GM18517 (cell line): ENCODE measurements at regions not wholly inside any gene's neighbourhood (a gene's known extent, or its start where the extent isn't known, plus 50 kb on each side); places are given as distances from the start of the nearest gene placed in this dataset.
"Not testable (repeated sequence)": the region's sequence is repeated elsewhere in the genome, so short reads cannot be mapped to it uniquely, and the experiment has no call there.

Source experiments
- ATAC-seq: cut with Tn5 transposase; IDR thresholded peaks from one replicate; pipeline ENCODE4 v1.9.1; 2021; ENCODE audit warnings: mild to moderate bottlenecking, moderate library complexity; ENCODE audit not compliant: unreplicated experiment

DNA sequence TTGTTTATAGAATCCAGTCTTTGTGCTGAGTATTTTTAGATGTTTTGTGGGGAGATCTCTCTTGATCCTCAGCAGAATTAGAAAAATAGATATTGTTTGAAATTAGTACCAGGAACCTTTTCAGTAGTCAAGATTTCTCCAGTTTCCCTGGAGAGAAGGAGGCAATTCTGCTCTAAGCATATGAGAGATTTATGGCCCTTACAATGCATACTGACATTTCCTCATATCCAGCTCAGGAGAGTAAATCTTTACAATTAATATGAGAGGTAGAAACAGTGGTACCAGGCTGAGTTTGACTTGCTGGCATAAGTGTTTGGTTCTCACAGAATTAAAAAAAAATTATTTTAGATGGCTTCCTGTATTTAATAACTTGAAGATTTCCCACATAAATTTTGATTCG lies 239.1 kb upstream of the SGO1 start:
- ATAC-seq = no peak

DNA sequence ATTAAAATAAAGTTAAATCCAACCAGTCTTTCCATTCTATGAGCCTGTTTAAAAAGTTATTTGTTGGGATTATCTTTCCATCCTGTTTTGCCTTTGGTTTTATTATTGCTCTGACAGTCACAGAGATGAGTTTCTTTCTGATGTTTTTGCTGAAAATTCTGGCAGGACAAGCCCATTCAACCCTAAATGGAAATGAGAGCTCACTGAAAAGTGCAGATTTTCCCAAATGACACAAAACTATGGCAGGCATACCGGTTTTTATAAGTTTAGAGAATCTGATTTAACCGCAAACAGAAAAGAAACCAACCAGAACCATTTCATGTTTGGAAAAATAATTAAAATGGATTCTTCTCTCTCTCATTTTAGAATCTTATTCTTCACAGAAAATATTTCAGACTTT lies 238.1 kb upstream of the SGO1 start:
- no peak for ATAC-seq

DNA sequence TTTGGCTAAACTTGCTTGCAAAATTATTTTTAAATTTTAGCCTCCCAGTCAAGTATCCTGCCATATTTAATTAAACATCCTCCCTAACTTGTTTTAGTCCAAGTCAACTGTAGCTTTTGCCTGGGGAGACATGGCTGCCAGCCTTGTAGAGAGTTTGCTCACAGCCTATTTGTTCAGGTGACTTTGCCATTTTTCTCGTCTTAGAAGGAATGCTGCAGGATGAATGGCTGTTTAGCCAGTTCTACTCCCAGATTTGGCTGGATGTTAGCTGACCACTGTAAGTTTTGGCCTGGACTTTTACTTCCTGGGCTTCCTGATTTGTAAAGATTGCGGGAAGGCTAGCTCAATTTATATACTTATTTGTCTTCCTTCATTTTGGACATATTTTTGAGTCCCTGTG lies 236.4 kb upstream of the SGO1 start:
- no peak for ATAC-seq

DNA sequence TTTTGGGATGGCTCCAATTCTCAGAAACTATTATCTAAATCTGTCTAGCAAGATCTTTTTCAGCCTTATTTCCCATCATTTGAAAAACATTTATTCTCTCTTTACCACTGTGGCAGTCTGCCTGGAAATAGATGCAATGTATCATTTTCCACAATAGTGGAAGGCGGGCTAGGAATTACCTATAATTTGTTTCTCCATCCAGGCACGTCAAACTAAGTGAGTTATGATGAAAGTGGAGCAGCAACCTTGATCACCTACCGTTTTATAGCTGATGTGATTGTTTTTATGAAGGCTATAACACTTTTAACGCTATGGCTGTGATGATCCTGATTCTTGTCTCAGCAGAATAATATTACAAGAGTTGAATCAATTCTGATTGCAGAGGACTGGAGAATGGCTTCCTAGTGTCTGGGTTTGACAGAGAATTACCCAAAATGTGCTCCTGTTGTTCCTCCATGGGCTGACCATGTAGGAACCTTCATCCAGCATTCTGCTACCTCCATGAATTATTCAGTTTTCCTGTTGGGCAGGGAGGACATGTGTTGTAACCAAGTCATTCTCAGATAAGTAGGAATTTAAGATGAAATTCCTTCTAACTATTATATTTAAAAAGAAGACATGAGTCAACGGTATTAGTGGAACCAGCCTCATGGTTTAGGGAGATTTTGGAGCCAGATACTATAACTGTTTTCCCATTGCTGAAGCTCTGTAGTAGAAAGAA lies 231.5 kb upstream of the SGO1 start:
- no peak for ATAC-seq

DNA sequence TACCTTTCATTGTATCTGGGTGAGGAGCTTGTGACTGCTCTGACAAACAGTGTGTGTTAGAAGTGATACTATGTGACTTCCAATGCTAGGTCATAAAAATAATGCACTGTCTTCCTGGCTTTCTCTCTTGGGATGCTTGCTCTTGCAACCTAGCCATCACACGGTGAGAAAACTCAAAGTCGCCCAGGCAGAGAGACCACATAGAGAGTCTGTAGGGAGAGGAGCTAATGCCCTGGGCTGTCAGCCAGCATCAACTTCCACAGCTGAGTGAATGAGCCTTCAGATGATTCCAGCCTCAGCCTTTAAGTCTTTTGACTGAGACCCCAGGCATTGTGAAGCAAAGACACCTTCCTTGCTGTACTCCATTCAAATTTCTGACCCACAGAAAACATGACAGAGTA lies 220.6 kb upstream of the SGO1 start:
- ATAC-seq = no peak

DNA sequence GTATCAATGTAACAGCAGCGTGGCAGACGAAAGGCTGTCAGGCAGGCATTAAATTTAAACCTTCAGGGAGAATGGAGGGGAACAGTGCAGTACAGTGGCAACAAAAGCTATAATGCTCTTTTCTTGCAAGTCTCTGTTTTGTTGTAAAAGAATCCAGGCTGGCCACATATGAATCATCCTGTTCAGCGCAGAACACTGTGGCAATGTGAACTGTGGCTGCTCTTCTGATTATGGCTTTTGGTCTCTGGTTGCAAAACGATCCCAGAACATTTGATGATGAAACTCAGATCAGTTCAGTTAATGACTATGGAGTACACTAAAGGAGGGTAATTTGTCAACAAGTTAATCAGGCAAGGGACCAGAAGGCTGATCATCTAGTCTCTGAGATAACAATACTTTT lies 219.7 kb upstream of the SGO1 start:
- no peak for ATAC-seq

DNA sequence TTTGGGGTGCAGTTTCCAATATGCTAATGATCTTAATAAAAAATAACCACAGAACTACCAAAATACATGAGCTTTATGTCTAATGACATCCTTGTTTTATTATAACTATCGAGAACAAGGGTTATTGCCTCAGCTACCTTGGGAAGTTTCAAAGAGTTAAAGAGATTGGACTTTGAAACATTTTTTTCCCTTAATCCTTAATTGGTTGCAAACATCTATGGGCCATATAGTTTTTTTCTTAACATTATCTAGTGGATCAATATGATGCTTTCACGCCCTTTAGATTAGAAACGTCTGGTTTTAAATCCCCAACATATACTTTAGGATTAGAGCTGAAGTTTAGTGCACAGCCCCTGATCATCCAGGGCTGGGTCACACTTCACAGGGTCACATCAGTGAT lies 219.2 kb upstream of the SGO1 start:
- no peak for ATAC-seq

DNA sequence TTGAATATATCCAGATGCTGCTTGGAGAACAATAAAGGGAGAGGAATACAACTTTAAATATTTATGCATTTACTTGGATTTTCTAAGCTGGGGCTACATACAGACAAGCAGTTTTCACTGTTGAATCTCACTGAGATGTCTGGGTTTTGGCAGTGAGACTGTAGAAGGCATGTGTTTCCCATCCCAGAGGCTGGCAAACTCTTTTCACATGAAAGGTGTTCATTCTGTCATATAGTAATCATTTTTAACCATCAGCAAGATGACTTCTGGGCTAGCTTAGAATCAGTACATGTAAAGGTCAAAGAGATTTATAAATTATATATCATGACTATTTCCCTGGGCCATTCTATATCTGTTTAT lies 218.7 kb upstream of the SGO1 start:
- no peak for ATAC-seq

DNA sequence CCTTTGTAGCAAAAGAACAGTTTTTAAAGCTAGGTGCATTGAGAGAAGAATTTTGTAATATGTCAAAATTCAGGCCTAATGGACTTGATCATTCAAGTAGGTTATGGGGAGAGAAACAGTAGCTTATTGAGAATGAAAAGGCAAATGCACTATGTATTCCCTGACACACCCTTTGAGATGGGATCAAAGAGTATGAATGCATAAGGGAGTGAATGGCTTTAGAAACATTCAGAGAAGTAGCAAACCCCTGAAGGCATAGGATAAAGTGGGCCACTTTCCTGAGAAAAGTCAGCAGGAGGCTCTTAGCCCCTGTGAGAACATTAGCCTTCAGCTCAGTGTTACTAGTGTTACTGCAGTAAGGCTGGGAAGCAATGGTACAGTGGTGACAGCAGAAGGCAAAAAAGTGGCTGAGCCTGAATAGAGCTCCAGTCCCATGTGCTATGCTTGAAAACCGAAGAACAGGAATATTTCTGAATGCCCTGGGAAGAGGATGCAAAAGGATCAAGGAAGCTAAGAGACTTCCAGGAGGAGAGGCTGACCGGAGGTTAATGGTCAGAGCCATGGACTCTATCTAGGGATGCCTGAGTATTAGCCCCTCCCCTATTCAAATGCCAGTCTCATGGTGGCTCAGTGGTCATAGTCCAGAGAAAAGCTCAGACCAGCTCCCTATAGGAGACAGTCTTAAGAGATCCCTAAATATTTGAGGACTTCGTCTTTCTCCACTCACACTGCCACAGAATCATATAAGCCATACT lies 218.2 kb upstream of the SGO1 start:
- no peak for ATAC-seq

DNA sequence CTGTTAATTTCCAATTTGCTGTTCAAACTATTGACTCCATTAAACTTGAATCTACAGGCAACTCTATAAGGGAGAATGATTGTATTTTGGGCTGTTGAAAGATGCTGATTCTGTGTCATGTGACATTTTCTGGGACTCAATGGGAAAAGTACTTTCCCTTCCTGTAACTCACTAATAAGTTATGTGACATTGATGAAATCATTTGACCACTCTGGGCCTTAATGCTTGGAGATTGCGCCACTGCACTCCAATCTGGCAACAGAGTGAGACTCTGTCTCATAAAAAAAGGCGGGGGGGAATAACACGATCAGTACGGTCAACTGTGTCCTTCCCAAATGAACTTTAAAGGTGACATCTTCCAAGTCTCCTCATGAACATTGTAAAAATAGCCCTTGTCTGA lies 215.2 kb upstream of the SGO1 start:
- ATAC-seq = no peak

DNA sequence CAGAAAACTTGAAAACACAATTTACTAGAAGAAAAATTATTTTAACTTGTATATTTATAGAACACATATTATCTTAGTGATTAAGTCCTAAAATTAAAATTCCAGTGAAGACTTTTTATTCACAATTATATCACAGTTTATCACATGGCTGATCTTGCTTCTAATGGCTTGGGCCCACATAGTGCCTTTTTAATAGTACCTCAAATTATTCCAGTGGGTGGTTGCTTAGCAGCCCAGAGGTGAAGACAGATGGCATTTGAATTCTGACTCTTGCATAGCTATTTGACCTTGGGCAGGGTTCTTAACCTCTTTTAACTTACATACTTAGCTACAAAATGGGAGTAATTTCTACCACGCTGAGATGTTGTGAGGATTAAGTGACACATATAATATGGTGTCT lies 214.7 kb upstream of the SGO1 start:
- no peak for ATAC-seq

DNA sequence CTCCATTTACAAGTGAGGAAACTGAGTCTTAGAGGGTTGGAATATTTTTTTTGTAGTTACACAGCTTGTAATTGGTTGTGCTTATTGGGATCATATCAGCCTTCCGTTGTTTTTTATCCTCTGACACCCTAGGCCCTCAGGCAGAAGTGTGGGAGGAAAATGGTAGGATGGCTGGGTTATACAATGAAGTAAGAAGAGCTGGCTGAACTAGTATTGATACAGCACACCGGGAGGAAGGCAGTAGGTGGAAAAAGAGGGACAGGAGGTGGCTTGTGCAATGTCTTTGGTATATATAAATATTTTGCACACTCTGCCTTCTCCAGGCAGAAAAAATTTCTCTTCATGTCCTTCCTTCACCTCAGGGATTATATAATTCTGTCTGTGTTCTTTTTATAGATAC lies 214.3 kb upstream of the SGO1 start:
- no peak for ATAC-seq

DNA sequence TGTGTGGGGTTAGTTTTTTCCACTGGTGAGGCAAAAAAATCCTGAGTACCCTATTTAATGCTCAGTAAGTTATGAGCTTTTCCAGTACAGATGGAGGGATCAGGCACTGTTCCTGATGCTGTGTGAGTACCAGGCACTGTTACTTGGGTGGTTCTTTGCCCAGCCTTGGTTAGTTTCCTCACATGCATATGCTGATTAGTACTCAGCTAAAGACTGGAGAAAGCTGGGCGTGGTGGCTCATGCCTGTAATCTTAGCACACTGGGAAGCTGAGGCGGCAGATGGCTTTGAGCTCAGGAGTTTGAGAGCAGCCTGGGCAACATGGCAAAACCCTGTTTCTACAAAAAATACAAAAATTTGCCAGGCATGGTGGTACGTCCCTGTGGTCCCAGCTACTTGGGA lies 210.3 kb upstream of the SGO1 start:
- ATAC-seq = no peak

DNA sequence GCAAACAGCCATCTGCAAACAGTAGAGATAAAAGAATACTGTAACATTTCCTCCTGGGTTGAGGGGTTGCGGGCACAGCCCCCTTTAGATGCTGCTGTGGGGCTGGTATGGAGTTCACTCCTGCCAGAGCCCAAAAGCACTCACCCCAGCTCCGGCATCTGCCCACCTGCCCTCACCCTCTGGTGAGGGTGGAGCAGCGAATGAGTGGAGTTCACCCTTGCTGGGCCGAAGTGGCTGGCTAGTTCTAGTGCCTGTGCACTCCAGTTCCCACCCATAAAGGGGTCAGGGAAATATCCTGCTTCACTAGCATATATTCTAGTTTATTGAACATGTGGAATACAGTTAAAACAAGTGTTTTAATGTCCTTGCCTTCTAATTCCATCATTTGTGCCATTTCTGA lies 209.7 kb upstream of the SGO1 start:
- no peak for ATAC-seq

DNA sequence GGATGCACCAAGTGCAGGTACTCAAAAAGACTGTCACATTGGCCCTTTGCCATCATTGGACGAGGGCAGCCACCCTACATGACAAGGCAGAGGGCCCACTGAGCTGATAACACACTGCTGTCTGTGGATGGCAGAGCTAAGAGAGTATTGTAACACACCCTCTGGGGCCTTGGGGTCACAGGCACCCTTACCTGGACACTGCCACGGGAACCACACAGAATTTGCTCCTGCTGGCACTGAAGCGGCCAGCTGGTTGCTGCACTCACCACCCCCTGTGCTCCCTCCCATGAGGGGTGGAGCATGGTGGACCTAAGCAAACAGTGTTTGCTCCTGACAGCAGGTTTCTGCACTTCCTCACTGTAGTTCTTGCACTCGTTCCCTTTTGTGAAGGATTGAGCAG lies 208.2 kb upstream of the SGO1 start:
- ATAC-seq = no peak

DNA sequence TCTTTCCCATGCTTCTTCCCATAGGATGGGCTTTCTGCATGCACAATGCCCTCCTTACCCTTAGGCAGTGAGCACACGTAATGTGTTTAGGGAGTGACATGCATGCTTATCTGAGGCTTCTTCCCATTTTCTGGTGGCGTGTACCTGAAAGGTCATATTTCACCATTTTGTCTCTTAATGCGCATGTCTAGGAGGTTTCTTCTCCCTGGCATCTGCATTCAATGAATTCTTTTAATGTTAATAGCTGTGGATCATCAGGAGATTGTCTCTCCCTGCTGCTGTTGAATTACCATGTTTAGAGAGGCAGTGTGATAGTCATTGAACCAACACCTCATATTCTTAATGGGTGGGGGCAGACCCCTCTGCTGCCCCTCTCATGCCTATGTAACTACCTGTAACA lies 205.6 kb upstream of the SGO1 start:
- ATAC-seq = no peak

DNA sequence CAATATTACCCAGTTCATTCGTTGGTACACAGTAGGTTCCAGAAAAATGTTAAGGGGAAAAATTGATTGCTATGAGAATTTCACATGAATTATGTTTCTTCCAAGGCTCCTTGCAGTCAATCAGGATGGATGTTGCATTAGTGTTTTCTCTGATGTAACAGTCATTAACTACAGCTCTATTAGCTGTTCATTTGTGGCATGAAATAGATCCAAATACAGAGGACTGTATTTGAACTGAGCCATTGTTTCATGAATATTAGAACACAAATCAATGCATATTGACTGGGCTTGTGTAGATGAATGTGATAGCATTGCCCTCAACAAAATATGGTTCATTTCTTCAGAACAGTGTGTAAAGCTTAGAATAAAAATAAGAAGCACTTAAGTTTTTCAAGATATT lies 203.0 kb upstream of the SGO1 start:
- no peak for ATAC-seq

DNA sequence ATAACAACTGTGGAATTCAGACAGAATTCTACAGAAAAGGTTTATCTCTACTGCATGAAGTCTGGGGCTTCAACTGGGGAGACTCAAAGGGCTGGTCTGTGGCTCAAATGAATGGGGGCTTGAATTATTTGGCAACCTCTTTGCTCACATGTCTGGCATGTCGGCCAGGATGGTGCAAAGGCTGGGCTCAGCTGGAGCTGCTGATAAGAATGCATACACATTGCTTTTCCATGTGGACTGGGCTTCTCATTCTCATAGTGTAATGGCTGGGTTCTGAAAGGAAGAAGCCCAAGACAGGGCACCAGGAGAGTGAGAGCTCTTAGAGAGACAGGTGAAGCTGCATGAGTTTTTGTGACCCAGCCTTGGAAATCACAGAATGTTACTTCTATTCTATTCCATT lies 194.3 kb upstream of the SGO1 start:
- no peak for ATAC-seq

DNA sequence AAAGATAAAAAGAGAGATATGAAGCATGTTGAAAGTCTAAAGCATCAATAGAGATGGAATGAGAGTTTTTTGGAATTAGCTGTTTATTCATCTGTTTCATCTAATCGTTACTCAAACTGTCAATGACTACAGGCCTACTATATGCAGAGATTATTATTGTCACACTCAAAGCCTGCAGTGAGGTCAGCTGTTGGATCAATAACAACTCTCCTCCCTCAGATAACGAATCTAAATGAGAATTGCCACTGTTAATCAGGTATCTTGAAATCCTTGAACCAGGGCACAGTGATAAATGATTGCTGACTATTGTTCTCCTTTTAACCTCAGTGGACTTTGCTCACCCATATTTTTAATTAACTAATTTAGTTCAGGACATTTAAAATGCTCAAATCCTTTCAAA lies 192.3 kb upstream of the SGO1 start:
- no peak for ATAC-seq

DNA sequence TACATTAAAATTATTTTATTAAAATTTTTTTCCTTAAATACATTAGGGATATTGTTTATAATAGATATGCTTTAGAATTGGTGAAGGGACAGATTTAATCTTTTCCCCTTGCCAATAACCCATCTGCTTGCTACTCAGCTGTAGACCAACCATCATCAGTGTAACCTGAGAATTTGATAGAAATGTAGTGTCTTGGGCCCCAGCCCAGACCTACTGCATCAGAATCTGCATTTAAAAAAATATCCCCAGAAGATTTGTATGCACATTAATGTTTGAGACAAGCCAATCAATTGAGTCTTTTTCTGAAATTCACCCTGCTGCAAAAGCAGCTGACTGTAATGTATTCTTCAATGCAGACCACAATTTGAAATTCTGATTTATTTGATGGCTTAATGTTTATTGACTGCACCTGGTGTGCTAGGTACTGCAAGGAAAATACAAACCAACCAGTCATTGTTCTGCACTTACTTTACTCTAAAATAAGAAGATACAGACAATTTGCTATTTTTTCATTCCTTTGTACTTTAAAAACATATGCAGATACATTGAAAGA lies 190.7 kb upstream of the SGO1 start:
- no peak for ATAC-seq

DNA sequence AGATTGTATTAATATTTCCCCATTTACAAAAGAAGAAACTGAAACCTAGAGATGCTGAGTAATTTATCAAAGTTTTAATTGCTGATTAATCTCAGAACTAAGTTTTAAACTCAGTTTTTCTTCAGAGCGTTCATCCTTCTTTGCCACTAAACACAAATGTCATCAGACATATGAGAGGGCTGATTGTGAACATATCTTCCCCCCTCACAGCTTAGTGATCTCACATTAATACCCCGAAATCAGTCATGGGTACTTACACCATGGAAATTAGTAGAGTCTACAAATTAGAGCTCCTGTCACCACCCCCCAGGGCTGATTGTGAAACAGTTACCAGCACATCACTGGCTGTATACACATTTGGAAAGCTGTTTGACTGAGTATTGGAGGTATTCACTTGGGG lies 189.3 kb upstream of the SGO1 start:
- ATAC-seq = no peak

DNA sequence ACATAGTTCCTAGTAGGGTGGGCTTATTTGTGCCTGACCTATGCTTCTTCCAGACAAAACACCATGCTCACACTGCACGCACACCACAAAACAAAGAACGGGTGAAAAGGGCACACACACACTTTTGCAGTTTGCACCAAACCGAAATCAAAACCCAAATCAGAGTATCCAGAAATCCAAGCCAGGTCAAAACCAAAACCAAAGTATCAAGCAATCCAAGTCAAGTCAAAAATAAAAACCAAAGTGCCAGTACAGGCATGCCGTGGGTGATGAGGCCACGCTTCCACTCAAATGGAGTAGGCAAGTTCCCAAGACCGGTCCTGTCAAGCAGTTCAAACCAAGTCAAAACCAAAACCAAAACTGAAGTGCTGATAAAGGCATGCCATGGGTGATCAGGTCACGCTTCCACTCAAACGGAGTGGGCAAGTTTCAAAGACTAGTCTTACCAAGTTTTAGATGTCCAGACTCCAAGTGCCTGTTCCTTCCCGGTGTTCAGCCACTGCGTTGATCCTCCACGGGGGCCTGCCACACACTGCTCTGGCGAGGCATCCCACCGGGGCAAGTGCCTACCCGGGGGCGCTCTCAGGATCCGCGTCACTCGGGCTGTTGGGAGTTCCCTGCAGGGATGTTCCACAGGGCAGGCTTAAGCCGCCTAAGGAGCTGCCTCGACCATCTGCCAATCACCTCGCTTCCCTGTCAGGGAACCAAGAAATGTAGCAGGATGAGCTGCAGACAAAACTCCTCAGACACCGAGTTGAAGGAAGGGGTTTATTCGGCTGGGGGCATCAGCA lies 184.5 kb upstream of the SGO1 start:
- ATAC-seq = not testable (repeated sequence)
